ENCODE measurements at regions not wholly inside any gene's neighbourhood (a gene's known extent, or its start where the extent isn't known, plus 50 kb on each side); places are given as distances from the start of the nearest gene placed in this dataset.
"Not testable (repeated sequence)": the region's sequence is repeated elsewhere in the genome, so short reads cannot be mapped to it uniquely, and the experiment has no call there.

GRCh38 chr1:232441036-232441411 lies 188.9 kb downstream of the SIPA1L2 start:
- DNase-seq, result no peak

- DNase-seq, result no peak
Observed at GRCh38 chr1:232440325-232441035, 189.5 kb downstream of the SIPA1L2 start.

GRCh38 chr1:232439011-232439410 lies 190.9 kb downstream of the SIPA1L2 start:
- no peak for DNase-seq

GRCh38 chr1:232438476-232438875 lies 191.5 kb downstream of the SIPA1L2 start:
- DNase-seq, result no peak

- no peak for DNase-seq
Observed at GRCh38 chr1:232437510-232437909, 192.4 kb downstream of the SIPA1L2 start.

GRCh38 chr1:232435729-232436128 lies 194.2 kb downstream of the SIPA1L2 start:
- DNase-seq, result no peak

GRCh38 chr1:232432313-232432712 lies 197.6 kb downstream of the SIPA1L2 start:
- no peak for DNase-seq

GRCh38 chr1:232431748-232432147 lies 198.2 kb downstream of the SIPA1L2 start:
- DNase-seq, result no peak

GRCh38 chr1:232431326-232431725 lies 198.6 kb downstream of the SIPA1L2 start:
- no peak for DNase-seq

- no peak for DNase-seq
Observed at GRCh38 chr1:232430467-232430866, 199.5 kb downstream of the SIPA1L2 start.

- DNase-seq, result no peak
Observed at GRCh38 chr1:232428786-232429530, 201.0 kb downstream of the SIPA1L2 start.

GRCh38 chr1:232428036-232428645 lies 201.8 kb downstream of the SIPA1L2 start:
- DNase-seq, result no peak

- DNase-seq, result no peak
Observed at GRCh38 chr1:232426801-232427200, 203.1 kb downstream of the SIPA1L2 start.

GRCh38 chr1:232425421-232425820 lies 204.5 kb downstream of the SIPA1L2 start:
- no peak for DNase-seq

- no peak for DNase-seq
Observed at GRCh38 chr1:232423591-232423990, 206.3 kb downstream of the SIPA1L2 start.

- DNase-seq, result no peak
Observed at GRCh38 chr1:232422898-232423297, 207.0 kb downstream of the SIPA1L2 start.

GRCh38 chr1:232422098-232422497 lies 207.8 kb downstream of the SIPA1L2 start:
- no peak for DNase-seq

- DNase-seq, result no peak
Observed at GRCh38 chr1:232421143-232421796, 208.7 kb downstream of the SIPA1L2 start.

GRCh38 chr1:232417636-232418248 lies 212.2 kb downstream of the SIPA1L2 start:
- no peak for DNase-seq

- no peak for DNase-seq
Observed at GRCh38 chr1:232416026-232416568, 213.8 kb downstream of the SIPA1L2 start.

GRCh38 chr1:232415481-232415880 lies 214.5 kb downstream of the SIPA1L2 start:
- DNase-seq, result not testable (repeated sequence)

- DNase-seq, result no peak
Observed at GRCh38 chr1:232414100-232414499, 215.8 kb downstream of the SIPA1L2 start.

- no peak for DNase-seq
Observed at GRCh38 chr1:232413674-232414073, 216.3 kb downstream of the SIPA1L2 start.

Measured in CD4-positive, alpha-beta T cell treated with Interferon alpha-2 for 1 hour (primary cell).